Kidney epithelial cell (primary cell): ENCODE measurements at regions not wholly inside any gene's neighbourhood (a gene's known extent, or its start where the extent isn't known, plus 50 kb on each side); places are given as distances from the start of the nearest gene placed in this dataset.

Experiments used
- DNase-seq: peaks from one replicate; pipeline ENCODE4 v3.0.0-alpha.2; 2010; ENCODE audit warnings: low read depth
- H3K27me3 ChIP-seq: 2 replicates; pipeline ENCODE4 v1.6.0; 2011; ENCODE audit warnings: low read length; ENCODE audit not compliant: control insufficient read depth, insufficient read depth
- H3K36me3 ChIP-seq: 2 replicates; pipeline ENCODE4 v1.5.1; 2011; ENCODE audit warnings: low read length; ENCODE audit not compliant: control insufficient read depth, insufficient read depth
- H3K4me3 ChIP-seq: 2 replicates; pipeline ENCODE4 v1.5.1; 2011; ENCODE audit warnings: low read depth, mild to moderate bottlenecking, control low read depth, low read length
- CTCF ChIP-seq: IDR thresholded peaks from 2 replicates; pipeline ENCODE4 v1.5.1; 2011; ENCODE audit warnings: mild to moderate bottlenecking, moderate library complexity, low read length, control low read depth, inconsistent platforms; ENCODE audit not compliant: insufficient read depth, poor library complexity, severe bottlenecking

DNA sequence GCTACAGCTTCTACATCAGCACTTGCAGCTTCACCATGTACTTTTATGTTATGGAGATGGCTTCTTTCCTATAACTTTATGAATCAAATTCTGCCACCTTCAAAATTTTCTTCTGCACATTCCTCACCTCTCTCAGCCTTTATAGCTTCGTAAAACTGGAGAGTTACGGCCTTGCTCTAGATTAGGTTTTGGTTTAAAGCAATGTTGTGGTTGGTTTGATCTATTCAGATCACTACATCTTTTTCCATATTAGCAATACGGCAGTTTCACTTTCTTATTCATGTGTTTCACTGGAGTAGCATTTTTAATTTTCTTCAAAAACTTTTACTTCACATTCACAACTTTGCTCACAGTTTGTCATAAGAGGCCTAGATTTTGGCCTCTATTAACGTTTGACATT, 242.9 kb upstream of the GYPC start:
- TF ChIP-seq CTCF = no peak
- Histone ChIP-seq H3K36me3 (no peaks in the 10 kb centered on the region), H3K27me3 (no peaks in the 10 kb centered on the region), H3K4me3 (no peak overlapping the region)
- no peak for DNase-seq

- TF ChIP-seq CTCF = no peak
- no peak for DNase-seq
Measured at GRCh38 chr2:126419403-126419802, 236.6 kb upstream of the GYPC start.

DNA sequence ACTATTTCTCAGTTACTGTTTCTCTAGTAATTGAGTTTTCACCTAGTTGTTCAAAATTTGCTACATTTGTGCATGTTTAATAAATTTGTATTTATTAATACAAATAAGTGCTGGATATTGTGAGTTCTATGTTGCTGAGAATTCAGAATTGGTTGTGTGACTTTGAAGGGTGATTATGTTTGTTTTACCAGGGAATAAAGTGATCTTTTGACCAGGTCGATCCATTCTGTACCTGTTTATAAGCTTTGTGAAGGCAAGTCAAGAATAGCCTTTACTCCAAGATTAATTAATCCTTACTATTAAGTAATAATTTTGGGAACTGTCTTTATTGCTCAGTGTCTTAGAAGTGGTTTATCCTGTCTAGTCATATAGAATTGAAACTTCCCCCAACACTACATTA, 230.0 kb upstream of the GYPC start:
- DNase-seq = no peak
- Histone ChIP-seq H3K27me3 (no peaks in the 10 kb centered on the region), H3K4me3 (no peak overlapping the region), H3K36me3 (no peaks in the 10 kb centered on the region)
- TF ChIP-seq CTCF = no peak

More at GRCh38 chr2:126419403-126419802, 236.6 kb upstream of the GYPC start:
- H3K27me3 ChIP-seq = no peaks in the 10 kb centered on the region
- H3K36me3 ChIP-seq = no peaks in the 10 kb centered on the region
- no peak overlapping the region for H3K4me3 ChIP-seq

- no peak for TF ChIP-seq CTCF
- no peaks in the 10 kb centered on the region for H3K27me3 ChIP-seq
- no peaks in the 10 kb centered on the region for H3K36me3 ChIP-seq
- H3K4me3 ChIP-seq = no peak overlapping the region
- DNase-seq = no peak
Measured at GRCh38 chr2:126429103-126429502, 226.9 kb upstream of the GYPC start.

DNA sequence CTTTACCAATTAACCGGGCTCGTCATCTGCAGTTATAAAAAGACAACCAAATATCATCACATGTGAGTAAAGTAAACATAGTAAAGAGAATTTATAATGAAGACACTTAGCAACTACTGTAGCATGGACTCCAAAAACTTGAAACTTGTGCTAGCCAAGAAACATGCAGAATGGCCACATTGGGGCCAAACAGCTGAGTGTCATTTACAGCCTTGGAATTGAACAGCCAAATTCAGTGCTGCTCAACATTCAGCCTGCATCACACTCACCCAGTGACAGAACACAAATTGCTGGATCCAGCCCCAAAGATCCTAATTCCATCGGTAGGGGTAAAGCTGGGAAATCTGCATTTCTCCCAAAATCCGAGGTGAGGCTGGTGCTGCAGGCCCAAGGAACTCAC, 224.8 kb upstream of the GYPC start:
- H3K4me3 ChIP-seq = no peak overlapping the region
- H3K36me3 ChIP-seq = no peaks in the 10 kb centered on the region
- TF ChIP-seq CTCF = no peak
- DNase-seq = no peak
- no peaks in the 10 kb centered on the region for H3K27me3 ChIP-seq

DNA sequence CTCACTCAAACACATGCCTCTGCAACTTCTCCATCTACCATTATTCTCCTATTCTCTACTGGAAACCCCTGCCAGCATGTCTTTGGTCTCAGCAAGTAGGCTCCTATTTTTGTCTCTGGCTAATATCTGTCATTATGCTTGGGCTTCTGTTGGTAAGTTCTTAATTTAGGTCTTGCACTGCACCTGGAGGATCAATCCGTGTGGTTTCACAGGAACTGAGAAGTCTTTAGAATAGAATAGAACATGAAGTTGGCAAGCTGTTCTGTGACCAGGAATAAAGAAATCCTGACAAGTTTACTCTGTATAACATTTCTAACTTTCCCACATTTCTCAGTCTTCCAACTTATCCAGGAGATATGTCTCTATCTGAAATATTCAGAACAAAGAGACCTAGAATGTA, 219.5 kb upstream of the GYPC start:
- H3K36me3 ChIP-seq = no peaks in the 10 kb centered on the region
- TF ChIP-seq CTCF = no peak
- H3K27me3 ChIP-seq = no peaks in the 10 kb centered on the region
- no peak overlapping the region for H3K4me3 ChIP-seq
- no peak for DNase-seq
